SK-N-SH (cell line): ENCODE measurements at regions not wholly inside any gene's neighbourhood (a gene's known extent, or its start where the extent isn't known, plus 50 kb on each side); places are given as distances from the start of the nearest gene placed in this dataset.

Source experiments
- CHD2 ChIP-seq: fragments of 150-350 bp; IDR thresholded peaks from 2 replicates; pipeline ENCODE4 v1.6.1; 2018; ENCODE audit warnings: low read length; ENCODE audit not compliant: partially characterized antibody
- CTCF ChIP-seq: fragments of 200-600 bp; sonication (generic); IDR thresholded peaks from 2 replicates; pipeline ENCODE4 v1.6.1; 2017; ENCODE audit warnings: antibody characterized with exemption, mild to moderate bottlenecking, moderate library complexity
- ELF1 ChIP-seq: IDR thresholded peaks from 2 replicates; pipeline ENCODE4 v1.4.0; 2012
- FOSL2 ChIP-seq: IDR thresholded peaks from 2 replicates; pipeline ENCODE4 v1.4.0; 2012; ENCODE audit warnings: low read depth, mild to moderate bottlenecking, moderate library complexity, borderline replicate concordance
- FOXJ3 ChIP-seq: sonication (generic); formaldehyde crosslinking; IDR thresholded peaks from 2 replicates; pipeline ENCODE4 v1.5.1; 2020; ENCODE audit warnings: mild to moderate bottlenecking, missing genetic modification reagents
- JUND ChIP-seq: IDR thresholded peaks from 2 replicates; pipeline ENCODE4 v1.4.0; 2012
- PBX3 ChIP-seq: IDR thresholded peaks from 2 replicates; pipeline ENCODE4; 2012
- POLR2AphosphoS5 ChIP-seq: IDR thresholded peaks from 2 replicates; pipeline ENCODE4 v1.6.1; 2012; ENCODE audit warnings: low read depth, low read length
- RFX5 ChIP-seq: IDR thresholded peaks from 2 replicates; pipeline ENCODE4 v1.6.1; 2012; ENCODE audit warnings: mild to moderate bottlenecking, improper control_type of control experiment, low read length
- SMC3 ChIP-seq: IDR thresholded peaks from 2 replicates; pipeline ENCODE4 v1.6.1; 2012; ENCODE audit warnings: low read depth, low read length, improper control_type of control experiment
- TAF1 ChIP-seq: IDR thresholded peaks from 2 replicates; pipeline ENCODE4 v1.6.1; 2012; ENCODE audit warnings: low read depth, mild to moderate bottlenecking, low read length, moderate library complexity, borderline replicate concordance
- TEAD4 ChIP-seq: IDR thresholded peaks from 2 replicates; pipeline ENCODE4 v1.4.0; 2012; ENCODE audit warnings: mild to moderate bottlenecking, borderline replicate concordance; ENCODE audit not compliant: insufficient read depth
- USF2 ChIP-seq: fragments of 150-350 bp; IDR thresholded peaks from 2 replicates; pipeline ENCODE4 v1.6.1; 2017; ENCODE audit warnings: antibody characterized with exemption, low read length, low read depth, borderline replicate concordance
- TF ChIP-seq, protein P1 (sequence below): IDR thresholded peaks from 2 replicates; pipeline ENCODE4 v1.6.1; 2012; ENCODE audit warnings: mild to moderate bottlenecking, low read depth, low read length, moderate library complexity

DNA sequence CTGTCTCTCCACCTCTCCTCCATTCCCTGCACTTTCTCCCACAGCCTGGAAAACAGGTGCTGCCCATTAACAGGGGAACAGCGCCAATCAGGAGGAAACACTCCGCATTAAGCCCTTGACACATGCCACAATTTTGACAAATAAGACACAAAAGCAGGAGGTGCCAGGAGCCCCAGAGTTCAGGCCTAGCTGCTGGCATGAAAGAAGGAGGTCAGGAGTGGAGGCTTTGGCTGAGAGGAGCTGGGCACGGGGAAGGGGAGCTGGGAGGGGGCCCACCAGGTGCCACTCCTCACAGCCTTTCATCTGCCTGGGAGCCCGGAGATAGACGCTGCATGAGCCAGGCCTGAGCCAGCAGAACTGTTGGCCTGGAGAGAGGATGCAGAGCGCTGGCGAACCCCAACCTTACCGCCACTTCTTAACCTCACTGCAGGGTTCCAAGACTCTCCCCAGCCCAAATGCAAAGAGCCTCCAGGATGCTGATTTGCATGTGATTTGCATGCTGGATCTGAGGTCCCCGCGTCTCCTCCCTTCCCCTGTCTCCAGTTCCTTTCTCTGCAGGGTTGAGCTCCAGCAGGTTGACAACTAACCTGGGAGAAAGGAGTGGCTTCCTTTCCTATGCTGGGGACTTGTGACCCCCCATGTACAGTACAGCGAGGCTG, 139.8 kb upstream of the SDK2 start:
- TF ChIP-seq CHD2: no peak
- no peak for TF ChIP-seq CTCF
- TF ChIP-seq FOXJ3 (CRISPR knock-in tag): no peak
- no peak for TF ChIP-seq SMC3
- TF ChIP-seq TAF1: no peak
- no peak for TF ChIP-seq ELF1
- TF ChIP-seq, protein P1, sequence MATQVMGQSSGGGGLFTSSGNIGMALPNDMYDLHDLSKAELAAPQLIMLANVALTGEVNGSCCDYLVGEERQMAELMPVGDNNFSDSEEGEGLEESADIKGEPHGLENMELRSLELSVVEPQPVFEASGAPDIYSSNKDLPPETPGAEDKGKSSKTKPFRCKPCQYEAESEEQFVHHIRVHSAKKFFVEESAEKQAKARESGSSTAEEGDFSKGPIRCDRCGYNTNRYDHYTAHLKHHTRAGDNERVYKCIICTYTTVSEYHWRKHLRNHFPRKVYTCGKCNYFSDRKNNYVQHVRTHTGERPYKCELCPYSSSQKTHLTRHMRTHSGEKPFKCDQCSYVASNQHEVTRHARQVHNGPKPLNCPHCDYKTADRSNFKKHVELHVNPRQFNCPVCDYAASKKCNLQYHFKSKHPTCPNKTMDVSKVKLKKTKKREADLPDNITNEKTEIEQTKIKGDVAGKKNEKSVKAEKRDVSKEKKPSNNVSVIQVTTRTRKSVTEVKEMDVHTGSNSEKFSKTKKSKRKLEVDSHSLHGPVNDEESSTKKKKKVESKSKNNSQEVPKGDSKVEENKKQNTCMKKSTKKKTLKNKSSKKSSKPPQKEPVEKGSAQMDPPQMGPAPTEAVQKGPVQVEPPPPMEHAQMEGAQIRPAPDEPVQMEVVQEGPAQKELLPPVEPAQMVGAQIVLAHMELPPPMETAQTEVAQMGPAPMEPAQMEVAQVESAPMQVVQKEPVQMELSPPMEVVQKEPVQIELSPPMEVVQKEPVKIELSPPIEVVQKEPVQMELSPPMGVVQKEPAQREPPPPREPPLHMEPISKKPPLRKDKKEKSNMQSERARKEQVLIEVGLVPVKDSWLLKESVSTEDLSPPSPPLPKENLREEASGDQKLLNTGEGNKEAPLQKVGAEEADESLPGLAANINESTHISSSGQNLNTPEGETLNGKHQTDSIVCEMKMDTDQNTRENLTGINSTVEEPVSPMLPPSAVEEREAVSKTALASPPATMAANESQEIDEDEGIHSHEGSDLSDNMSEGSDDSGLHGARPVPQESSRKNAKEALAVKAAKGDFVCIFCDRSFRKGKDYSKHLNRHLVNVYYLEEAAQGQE: no peak
- no peak for TF ChIP-seq RFX5
- TF ChIP-seq PBX3: no peak
- TF ChIP-seq POLR2AphosphoS5: no peak
- TF ChIP-seq JUND: no peak
- TF ChIP-seq TEAD4: no peak
- TF ChIP-seq USF2: no peak
- TF ChIP-seq FOSL2: no peak
